Erythroblast (primary cell): ENCODE measurements at regions not wholly inside any gene's neighbourhood (a gene's known extent, or its start where the extent isn't known, plus 50 kb on each side); places are given as distances from the start of the nearest gene placed in this dataset.
"Not testable (repeated sequence)": the region's sequence is repeated elsewhere in the genome, so short reads cannot be mapped to it uniquely, and the experiment has no call there.

Experiments
- DNase-seq, 2 experiments: peaks; one replicate each; lab custom pipeline; 2025; lab: John Stamatoyannopoulos, UW
- GATA1 ChIP-seq: IDR thresholded peaks from 2 replicates; pipeline ENCODE4 v1.6.1; 2011; ENCODE audit warnings: low read depth, mild to moderate bottlenecking, control low read depth, low read length, moderate library complexity
- POLR2A ChIP-seq: IDR thresholded peaks from 2 replicates; pipeline ENCODE4 v1.6.1; 2011; ENCODE audit warnings: mild to moderate bottlenecking, low read length

DNA sequence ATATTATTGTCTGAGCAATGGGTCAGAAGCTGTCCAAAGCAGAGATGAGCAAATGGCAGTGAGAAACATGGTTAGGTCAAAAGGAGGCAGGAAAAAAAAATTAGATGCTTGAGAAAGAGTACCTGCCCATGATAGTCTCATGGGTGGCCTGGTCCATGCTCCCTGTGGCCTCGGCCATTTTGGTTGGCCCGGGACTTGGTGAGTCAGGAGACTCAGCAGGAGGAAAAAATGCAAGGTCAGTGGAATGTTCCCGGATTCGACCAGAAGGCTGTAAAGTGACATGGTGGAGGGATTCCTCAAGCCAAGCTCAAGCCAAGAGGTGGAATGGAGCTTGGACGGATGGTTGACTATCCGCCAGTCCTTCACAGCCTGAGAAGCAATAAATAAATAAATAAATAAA, 236.7 kb downstream of the ASMT start:
- no peak for DNase-seq
- TF ChIP-seq GATA1 (no peak), POLR2A (no peak)

DNA sequence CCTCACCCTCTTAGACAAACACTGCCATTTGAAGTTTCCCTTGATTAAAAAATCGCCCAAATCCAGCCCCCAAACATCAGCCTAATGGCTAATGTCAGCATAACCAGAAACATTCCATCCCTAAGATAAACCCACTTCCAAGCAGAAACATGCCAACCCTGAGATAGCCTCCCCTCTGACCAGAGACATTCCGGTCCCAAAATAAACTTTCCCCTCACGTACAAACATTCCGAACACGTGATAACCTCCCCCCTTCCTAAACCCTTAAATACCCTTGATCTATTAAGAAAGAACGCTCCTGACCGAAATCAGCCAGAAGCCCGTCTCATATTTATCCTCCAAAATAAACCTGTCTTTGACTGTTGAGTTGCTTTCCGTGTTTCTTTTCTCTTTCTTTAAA, 237.2 kb downstream of the ASMT start:
- no peak for DNase-seq
- TF ChIP-seq POLR2A: no peak
- no peak for TF ChIP-seq GATA1

DNA sequence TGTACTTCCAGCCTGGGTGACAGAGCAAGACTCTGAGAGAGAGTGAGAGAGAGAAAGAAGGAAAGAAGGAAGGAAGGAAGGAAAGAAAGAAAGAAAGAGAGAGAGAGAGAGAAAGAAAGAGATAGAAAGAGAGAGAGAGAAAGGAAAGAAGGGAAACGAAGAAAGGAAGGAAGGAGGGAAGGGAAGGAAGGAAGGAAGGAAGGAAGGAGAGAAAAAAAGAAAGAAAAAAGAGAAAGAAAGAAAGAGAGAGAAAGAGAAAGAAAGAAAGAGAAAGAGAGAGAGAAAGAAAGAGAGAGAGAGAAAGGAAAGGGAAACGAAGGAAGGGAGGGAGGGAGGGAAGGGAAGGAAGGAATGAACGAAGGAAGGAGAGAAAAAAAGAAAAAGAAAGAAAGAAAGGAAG, 238.6 kb downstream of the ASMT start:
- no peak for DNase-seq
- TF ChIP-seq GATA1: no peak
- no peak for TF ChIP-seq POLR2A

DNA sequence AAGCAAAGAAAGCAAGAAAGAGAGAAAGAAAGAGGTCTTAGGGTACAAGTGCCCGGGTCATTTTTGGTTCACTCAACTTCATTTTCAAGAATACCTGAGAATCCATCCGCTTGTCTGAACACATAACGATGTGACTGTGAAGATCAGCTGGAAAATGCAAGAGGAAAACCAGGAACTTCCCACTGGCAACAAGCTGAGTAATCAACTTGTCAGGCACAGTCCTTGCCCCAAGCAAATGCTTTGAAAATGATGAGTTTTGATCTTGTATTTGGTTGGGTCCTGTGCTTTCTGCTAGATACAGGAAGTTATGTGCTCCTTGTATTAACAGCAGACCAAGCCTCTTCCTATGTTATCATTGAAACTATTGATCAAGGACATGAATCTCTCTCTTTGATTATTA, 239.1 kb downstream of the ASMT start:
- no peak for DNase-seq
- TF ChIP-seq GATA1 (no peak), POLR2A (no peak)

DNA sequence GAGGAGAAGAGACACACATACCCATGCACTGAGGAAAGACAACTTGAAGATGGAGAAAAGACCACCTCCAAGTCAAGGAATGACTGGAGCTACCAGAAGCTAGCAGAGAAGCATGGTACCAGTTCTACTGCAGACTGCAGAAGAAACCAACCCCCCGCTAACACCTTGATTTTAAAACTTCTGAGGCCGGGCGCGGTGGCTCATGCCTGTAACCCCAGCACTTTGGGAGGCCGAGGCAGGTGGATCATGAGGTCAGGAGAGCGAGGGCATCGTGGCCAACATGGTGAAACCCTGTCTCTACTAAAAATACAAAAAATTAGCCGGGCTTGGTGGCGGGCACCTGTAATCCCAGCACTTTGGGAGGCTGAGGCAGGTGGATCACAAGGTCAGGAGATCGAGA, 240.0 kb downstream of the ASMT start:
- DNase-seq: not testable (repeated sequence)

DNA sequence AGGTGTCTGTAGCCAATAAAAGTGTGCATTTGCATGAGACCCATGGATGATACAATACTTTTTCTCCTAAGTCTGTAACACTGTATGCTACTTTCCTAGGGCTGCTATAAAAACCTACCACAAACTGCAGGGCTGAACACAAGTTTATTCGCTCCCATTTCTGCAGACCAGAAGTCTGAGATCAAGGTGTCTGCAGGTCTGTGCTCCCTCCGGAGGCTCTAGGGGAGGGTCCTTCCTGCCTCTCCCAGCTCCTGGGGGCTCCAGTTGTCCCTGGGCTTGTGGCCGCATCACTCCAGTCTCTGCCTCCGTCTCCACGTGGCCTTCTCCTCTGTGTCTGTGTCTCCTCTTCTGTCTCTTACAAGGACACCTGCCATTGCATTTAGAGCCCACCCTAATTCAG, 244.4 kb downstream of the ASMT start:
- DNase-seq: not testable (repeated sequence)

DNA sequence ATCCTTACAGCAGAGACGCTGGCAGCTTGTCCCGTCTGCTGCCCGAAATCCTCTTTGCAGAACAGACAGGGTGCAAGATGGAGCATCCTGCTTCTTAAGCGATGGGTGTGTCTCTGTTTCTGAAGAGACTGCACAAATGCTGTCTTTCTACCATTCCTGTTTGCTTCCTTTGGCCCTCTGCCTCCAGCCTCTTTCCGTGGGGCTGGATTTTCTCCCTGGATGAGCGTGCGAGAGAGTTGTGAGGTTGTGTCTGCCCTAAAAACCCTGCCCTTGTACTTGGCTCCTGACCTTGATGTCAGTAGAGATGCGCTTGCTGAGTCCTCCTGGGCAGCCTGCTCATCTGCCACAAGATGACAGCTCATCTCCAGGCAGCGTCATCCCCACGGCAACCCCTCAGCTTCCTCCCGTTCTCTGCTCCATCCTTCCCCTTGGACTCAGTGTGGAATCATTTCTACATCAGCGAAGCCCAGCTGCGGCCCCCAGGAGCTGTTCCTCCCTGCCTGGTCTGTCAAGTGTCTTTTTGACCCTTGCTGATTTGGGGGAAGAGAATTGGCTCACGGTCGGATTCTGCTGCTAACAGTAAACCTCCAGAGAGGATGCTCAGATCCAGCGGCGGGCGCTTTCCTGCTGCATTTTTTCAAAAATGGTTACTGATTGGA, 246.2 kb downstream of the ASMT start:
- no peak for TF ChIP-seq GATA1
- TF ChIP-seq POLR2A: no peak
- DNase-seq: no peak

DNA sequence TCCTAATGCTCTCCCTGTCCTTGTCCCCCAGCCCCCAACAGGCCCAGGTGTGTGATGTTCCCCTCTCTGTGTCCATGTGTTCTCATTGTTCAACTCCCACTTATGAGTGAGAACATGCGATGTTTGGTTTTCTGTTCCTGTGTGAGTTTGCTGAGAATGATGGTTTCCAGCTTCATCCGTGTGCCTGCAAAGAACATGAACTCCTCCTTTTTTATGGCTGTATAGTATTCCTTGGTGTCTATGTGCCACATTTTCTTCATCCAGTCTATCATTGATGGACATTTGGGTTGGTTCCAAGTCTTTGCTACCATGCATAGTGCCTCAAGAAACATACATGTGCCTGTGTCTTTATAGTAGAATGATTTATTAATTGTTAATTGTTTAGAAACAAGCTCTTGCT, 249.1 kb downstream of the ASMT start:
- DNase-seq: not testable (repeated sequence)

DNA sequence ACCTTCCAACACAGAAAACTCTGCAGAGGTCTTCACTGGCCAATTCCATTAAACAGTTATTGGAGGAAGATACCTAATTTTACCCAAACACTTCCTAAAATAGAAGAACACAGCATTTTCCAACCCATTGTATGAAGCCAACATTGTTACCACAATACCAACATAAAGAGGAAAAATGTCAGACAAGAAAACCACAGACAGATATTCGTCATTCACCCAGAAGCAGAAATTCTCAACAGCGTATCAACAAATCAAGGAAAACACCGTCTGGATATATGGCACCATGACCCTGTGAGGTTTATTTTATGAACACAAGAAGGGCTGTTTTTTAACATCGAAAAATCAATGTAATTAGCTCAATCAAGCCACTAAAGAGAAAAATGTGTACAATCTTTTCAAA, 255.6 kb downstream of the ASMT start:
- no peak for DNase-seq
- TF ChIP-seq GATA1 (no peak), POLR2A (no peak)

DNA sequence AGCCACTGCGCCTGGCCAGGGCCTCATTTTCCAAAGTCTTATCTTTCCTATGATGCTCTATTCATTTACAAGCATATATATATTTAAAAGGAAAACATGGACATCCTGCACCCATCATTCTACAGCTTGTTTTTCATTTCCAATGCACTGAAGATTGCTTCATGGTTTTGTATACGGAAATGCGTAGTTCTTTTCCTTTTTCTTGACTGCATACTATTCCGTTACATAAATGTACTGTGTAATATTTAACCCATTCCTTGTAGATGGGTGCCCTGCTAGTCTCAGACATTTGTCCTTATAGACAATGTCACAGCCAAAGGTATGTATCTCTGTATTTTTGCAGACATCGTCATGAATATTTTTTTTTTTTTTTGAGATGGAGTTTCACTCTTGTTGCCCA, 257.0 kb downstream of the ASMT start:
- TF ChIP-seq GATA1: no peak
- no peak for TF ChIP-seq POLR2A
- no peak for DNase-seq

DNA sequence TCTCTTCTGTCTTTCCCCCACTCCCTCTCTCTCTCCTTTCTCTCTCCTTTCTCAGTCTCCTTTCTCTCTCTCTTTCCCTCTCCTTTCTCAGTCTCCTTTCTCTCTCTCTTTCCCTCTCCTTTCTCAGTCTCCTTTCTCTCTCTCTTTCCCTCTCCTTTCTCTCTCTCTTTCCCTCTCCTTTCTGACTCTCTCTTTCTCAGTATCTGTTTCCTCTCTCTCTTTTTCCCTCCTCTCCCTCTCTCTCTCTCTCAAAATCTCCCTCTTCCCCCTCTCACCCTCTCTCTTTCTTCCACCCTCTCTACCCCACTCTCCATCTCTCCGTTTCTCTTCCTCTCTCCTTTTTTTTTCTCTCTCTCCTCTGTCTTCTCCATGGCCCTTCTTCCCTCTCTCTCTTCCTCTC, 258.8 kb downstream of the ASMT start:
- no peak for DNase-seq
- TF ChIP-seq GATA1 (no peak), POLR2A (no peak)

DNA sequence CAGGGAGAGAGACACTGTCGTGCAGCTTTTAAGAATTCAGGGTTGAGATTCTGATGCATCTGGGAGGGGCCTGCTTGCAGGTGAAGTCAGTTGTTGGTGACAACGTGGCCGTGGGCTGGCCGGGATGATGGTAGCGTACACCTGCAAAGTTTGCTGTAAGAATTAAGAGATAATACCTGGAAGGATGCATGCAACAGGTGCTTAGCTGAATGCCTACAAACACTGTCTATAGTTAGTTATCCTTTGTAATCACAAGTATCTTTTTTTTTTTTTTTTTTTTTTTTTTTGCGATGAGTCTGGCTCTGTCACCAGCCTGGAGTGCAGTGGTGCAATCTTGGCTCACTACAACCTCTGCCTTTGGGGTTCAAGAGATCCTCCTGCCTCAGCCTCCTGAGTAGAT, 259.6 kb downstream of the ASMT start:
- DNase-seq: no peak
- no peak for TF ChIP-seq POLR2A
- TF ChIP-seq GATA1: no peak

DNA sequence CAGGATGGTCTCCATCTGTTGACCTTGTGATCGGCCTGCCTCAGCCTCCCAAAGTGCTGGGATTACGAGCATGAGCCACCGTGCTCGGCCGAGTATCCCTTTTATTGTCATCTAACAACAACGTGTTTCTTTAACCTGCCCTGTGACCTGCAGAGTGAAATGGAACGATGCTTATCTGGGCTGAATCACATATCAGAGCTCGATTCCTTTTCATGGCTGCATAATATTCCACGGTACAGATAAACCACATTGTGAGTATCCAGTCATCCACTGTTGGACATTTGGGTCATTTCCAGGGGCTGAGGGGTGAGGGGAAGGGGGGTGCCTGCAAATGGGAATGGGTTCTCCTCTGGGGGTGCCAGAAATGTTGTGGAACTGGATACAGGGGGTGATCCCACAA, 260.0 kb downstream of the ASMT start:
- TF ChIP-seq GATA1 (no peak), POLR2A (no peak)
- DNase-seq: no peak

DNA sequence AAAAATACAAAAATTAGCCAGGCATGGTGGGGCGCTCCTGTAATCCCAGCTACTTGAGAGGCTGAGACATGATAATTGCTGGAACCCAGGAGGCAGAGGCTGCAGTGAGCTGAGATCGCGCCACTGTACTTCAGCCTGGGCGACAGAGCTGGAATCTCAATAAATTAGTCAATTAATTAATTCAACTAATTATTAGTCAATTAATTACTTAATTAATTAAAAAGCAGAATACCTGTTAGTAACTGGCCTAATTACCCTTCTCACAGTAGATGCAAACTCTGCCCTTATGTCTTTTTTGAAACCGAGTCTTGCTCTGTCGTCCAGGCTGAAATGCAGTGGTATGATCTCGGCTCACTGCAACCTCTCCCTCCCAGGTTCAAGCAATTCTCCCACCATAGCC, 261.2 kb downstream of the ASMT start:
- TF ChIP-seq POLR2A: no peak
- no peak for TF ChIP-seq GATA1
- DNase-seq: no peak

DNA sequence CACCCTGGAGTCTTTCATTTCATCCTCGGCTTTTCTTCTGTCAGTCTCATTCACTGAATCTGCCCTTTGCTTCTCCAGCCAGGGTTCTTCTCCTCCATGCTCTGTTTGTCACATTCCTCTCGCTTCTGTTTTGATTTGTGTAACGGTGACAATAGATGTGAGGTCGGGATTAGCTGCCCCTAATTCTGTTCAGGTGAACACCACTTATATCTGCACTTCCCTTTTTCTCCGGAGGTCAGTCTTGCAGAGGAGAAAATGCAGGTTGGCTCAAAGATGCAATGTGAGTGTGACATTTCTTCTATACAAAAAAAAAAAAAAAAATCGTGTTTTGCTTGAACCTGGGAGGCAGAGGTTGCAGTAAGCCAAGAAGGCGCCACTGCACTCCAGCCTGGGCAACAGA, 262.9 kb downstream of the ASMT start:
- TF ChIP-seq GATA1 (no peak), POLR2A (no peak)
- no peak for DNase-seq

DNA sequence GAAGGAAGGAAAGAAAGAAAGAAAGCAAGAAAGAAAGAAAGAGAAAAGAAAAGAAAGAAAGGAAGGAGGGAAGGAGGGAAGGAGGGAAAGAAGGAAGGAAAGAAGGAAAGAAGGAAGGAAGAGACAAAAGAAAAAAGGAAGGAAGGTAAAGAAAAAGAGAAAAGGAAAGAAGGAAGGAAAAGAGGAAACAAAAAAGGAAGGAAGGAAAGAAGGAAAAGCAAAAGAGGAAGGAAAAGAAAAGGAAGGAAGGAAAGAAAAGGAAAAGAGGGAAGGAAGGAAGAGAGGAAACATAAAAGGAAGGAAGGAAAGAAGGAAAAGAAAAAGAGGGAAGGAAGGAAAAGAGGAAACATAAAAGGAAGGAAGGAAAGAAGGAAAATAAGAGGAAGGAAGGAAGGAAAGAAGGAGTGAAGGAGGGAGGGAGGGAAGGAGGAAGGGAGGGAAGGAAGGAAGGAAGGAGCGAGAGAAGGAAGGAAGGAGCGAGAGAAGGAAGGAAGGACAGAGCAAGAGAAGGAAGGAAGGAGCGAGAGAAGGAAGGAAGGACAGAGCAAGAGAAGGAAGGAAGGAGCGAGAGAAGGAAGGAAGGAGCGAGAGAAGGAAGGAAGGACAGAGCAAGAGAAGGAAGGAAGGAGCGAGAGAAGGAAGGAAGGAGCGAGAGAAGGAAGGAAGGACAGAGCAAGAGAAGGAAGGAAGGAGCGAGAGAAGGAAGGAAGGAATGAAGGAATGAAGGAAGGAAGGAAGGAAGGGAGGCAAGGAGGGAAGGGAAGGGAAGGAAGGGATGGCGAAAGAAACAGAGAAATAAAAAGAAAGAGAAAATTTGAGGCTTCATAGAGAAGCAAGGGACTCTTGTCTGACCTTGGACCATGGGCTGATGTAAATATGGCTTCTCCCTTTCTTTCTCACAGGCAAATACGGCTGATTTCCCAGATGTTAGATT, 266.3 kb downstream of the ASMT start:
- not testable (repeated sequence) for DNase-seq
